IMR-90 (cell line): ENCODE measurements at regions not wholly inside any gene's neighbourhood (a gene's known extent, or its start where the extent isn't known, plus 50 kb on each side); places are given as distances from the start of the nearest gene placed in this dataset.
"Not testable (repeated sequence)": the region's sequence is repeated elsewhere in the genome, so short reads cannot be mapped to it uniquely, and the experiment has no call there.

Source experiments
- ATAC-seq: fragments of 200-7000 bp; cut with Tn5 transposase; 2 replicates; pipeline ENCODE4 v1.9.1; 2020; ENCODE audit warnings: low read depth, mild to moderate bottlenecking, moderate library complexity
- BruUV-seq: library from RNA; stranded (reverse); fragments of 400-500 nt; replicated peaks from 2 replicates; lab custom pipeline; 2021; lab: Mats Ljungman, UMichigan
- CTCF ChIA-PET: fragments of 300-600 bp; formaldehyde crosslinking; extraction: SDS; loops from one replicate; lab custom pipeline; 2021; ENCODE audit warnings: antibody characterized with exemption; lab: Yijun Ruan, JAX
- POLR2A ChIA-PET: fragments of 300-600 bp; sonication (Branson Sonifier 250); formaldehyde crosslinking; loops from one replicate; lab custom pipeline; 2022; ENCODE audit warnings: antibody characterized with exemption; ENCODE audit not compliant: unreplicated experiment; lab: Charles Lee
- DNase-seq: peaks from one replicate; pipeline ENCODE4 v3.0.0; 2013
- H2AFZ ChIP-seq: replicated peaks from 2 replicates; pipeline ENCODE3; 2013; ENCODE audit warnings: low read length, mild to moderate bottlenecking; ENCODE audit not compliant: poor library complexity
- H2AK5ac ChIP-seq: 2 replicates; pipeline ENCODE4 v1.6.1; 2013; ENCODE audit warnings: low read depth, low read length, inconsistent platforms
- H2AK9ac ChIP-seq: replicated peaks from 2 replicates; pipeline ENCODE3; 2013; ENCODE audit warnings: mild to moderate bottlenecking, low read depth, low read length, moderate library complexity; ENCODE audit not compliant: poor library complexity
- H2BK120ac ChIP-seq: 2 replicates; pipeline ENCODE4 v1.6.1; 2013; ENCODE audit warnings: low read depth, low read length, inconsistent platforms
- H2BK15ac ChIP-seq: 3 replicates; pipeline ENCODE4 v1.6.1; 2013; ENCODE audit warnings: low read depth, low read length, inconsistent platforms
- H2BK20ac ChIP-seq: 2 replicates; pipeline ENCODE4 v1.6.1; 2013; ENCODE audit warnings: low read depth, mild to moderate bottlenecking, inconsistent platforms, low read length, moderate library complexity
- H2BK5ac ChIP-seq: 2 replicates; pipeline ENCODE4 v1.6.1; 2013; ENCODE audit warnings: mild to moderate bottlenecking, low read depth, low read length, inconsistent platforms; ENCODE audit not compliant: poor library complexity, severe bottlenecking
- H3K14ac ChIP-seq: replicated peaks from 2 replicates; pipeline ENCODE4 v1.6.1; 2013; ENCODE audit warnings: low read depth, low read length, inconsistent platforms
- H3K18ac ChIP-seq: 2 replicates; pipeline ENCODE4 v1.6.1; 2013; ENCODE audit warnings: low read depth, low read length, control low read depth
- H3K23ac ChIP-seq: 2 replicates; pipeline ENCODE4 v1.6.1; 2013; ENCODE audit warnings: low read depth, low read length, inconsistent platforms
- H3K27ac ChIP-seq: 2 replicates; pipeline ENCODE4 v1.5.1; 2013; ENCODE audit warnings: mild to moderate bottlenecking, control low read depth, low read length; ENCODE audit not compliant: insufficient read depth
- H3K27me3 ChIP-seq: 2 replicates; pipeline ENCODE4 v1.6.1; 2013; ENCODE audit warnings: low read length; ENCODE audit not compliant: control insufficient read depth, insufficient read depth
- H3K36me3 ChIP-seq: 2 replicates; pipeline ENCODE4 v1.6.1; 2013; ENCODE audit warnings: low read length, mixed read lengths; ENCODE audit not compliant: control insufficient read depth, insufficient read depth
- H3K4ac ChIP-seq: 2 replicates; pipeline ENCODE4 v1.6.1; 2013; ENCODE audit warnings: low read depth, low read length, inconsistent platforms
- H3K4me1 ChIP-seq: 2 replicates; pipeline ENCODE4 v1.6.1; 2013; ENCODE audit warnings: low read length, mixed read lengths; ENCODE audit not compliant: control insufficient read depth, insufficient read depth
- H3K4me2 ChIP-seq: 2 replicates; pipeline ENCODE4 v1.6.1; 2013; ENCODE audit warnings: low read depth, mild to moderate bottlenecking, control low read depth, low read length, moderate library complexity
- H3K4me3 ChIP-seq: 2 replicates; pipeline ENCODE4 v1.5.1; 2013; ENCODE audit warnings: low read depth, mild to moderate bottlenecking, control low read depth, low read length, moderate library complexity; ENCODE audit not compliant: insufficient read depth
- H3K56ac ChIP-seq: 2 replicates; pipeline ENCODE4 v1.6.1; 2013; ENCODE audit warnings: low read length, inconsistent platforms; ENCODE audit not compliant: insufficient read depth; ENCODE audit errors: extremely low read depth
- H3K79me1 ChIP-seq, 2 experiments: 2 replicates each; pipeline ENCODE4 v1.6.1; 2013; ENCODE audit warnings: low read length in 2 of 2, inconsistent platforms in 1 of 2, low read depth in 1 of 2
- H3K9ac ChIP-seq: 2 replicates; pipeline ENCODE4 v1.6.1; 2013; ENCODE audit warnings: low read depth, low read length, control low read depth
- H3K9me1 ChIP-seq: 2 replicates; pipeline ENCODE4 v1.6.1; 2013; ENCODE audit warnings: low read length, inconsistent platforms; ENCODE audit not compliant: insufficient read depth
- H3K9me3 ChIP-seq: 2 replicates; pipeline ENCODE4 v1.6.1; 2013; ENCODE audit warnings: low read length; ENCODE audit not compliant: control insufficient read depth, insufficient read depth
- H4K20me1 ChIP-seq: 2 replicates; pipeline ENCODE4 v1.6.1; 2013; ENCODE audit warnings: low read length, inconsistent platforms; ENCODE audit not compliant: insufficient read depth
- H4K5ac ChIP-seq: 2 replicates; pipeline ENCODE4 v1.6.1; 2013; ENCODE audit warnings: mild to moderate bottlenecking, low read depth, low read length, control low read depth
- H4K8ac ChIP-seq, 2 experiments: 2 replicates each; pipeline ENCODE4 v1.6.1; 2013; ENCODE audit warnings: low read depth in 2 of 2, low read length in 2 of 2, control low read depth in 1 of 2, inconsistent platforms in 1 of 2
- H4K91ac ChIP-seq: 2 replicates; pipeline ENCODE4 v1.6.1; 2013; ENCODE audit warnings: low read depth, low read length, inconsistent platforms; ENCODE audit not compliant: insufficient read depth
- RAD21 ChIP-seq: IDR thresholded peaks from 2 replicates; pipeline ENCODE4 v1.6.1; 2012; ENCODE audit warnings: low read length, improper control_type of control experiment
- RFX5 ChIP-seq: IDR thresholded peaks from 2 replicates; pipeline ENCODE4 v1.8.0; 2012; ENCODE audit warnings: low read depth, mild to moderate bottlenecking, low read length, moderate library complexity
- WGBS, 2 experiments: methylation state at CpG; one replicate each; pipeline versions ENCODE4 v1.1.5 to v1.1.7; 2013; ENCODE audit warnings: missing lambda C conversion rate in 2 of 2; ENCODE audit not compliant: insufficient read length in 1 of 2; ENCODE audit errors: extremely low coverage in 2 of 2; 5-methylcytosine and 5-hydroxymethylcytosine counted together
- dilution Hi-C: fragments of 300-500 bp; cut with HindIII; formaldehyde crosslinking; loops from one replicate; pipeline ENCODE4 v1.14.3; 2018; ENCODE audit warnings: low sequenced_read_pairs; ENCODE audit not compliant: unreplicated experiment
- in situ Hi-C: fragments of 300-500 bp; cut with MboI; formaldehyde crosslinking; loops from 3 replicates; pipeline ENCODE4 v1.14.3; 2019; ENCODE audit warnings: low sequenced_read_pairs, inconsistent platforms, mixed read lengths
- intact Hi-C: fragments of 100-400 bp; cut with micrococcal nuclease; formaldehyde crosslinking; loops from 2 replicates; pipeline ENCODE4 v1.10.0; 2022

- TF ChIP-seq RFX5, result no peak
- no peak for TF ChIP-seq RAD21
Measured at GRCh38 chr13:32845952-32846950, 170.0 kb upstream of the KL start (continued).

- H2BK5ac ChIP-seq, POLR2A ChIA-PET, H3K79me1 ChIP-seq, H3K4me3 ChIP-seq, H3K9ac ChIP-seq, H3K4me1 ChIP-seq, H4K5ac ChIP-seq, H3K36me3 ChIP-seq, H2AK9ac ChIP-seq, H2BK120ac ChIP-seq, in situ Hi-C loops, H4K20me1 ChIP-seq, intact Hi-C loops, H4K8ac ChIP-seq, H3K56ac ChIP-seq, H2AFZ ChIP-seq, H3K9me3 ChIP-seq, H4K91ac ChIP-seq, ATAC-seq, H2BK15ac ChIP-seq, H2BK20ac ChIP-seq, H3K4me2 ChIP-seq, H3K9me1 ChIP-seq, H3K14ac ChIP-seq, H3K18ac ChIP-seq, H3K23ac ChIP-seq, H2AK5ac ChIP-seq, H3K4ac ChIP-seq, H3K27ac ChIP-seq, dilution Hi-C loops, DNase-seq, CTCF ChIA-PET, BruUV-seq, H3K27me3 ChIP-seq: not testable (repeated sequence)
- 44% methylated on average over 4 of the region's 10 CpGs; no CpG with 5 or more reads in 1 of the 2 experiments for WGBS, 2 experiments
Measured at GRCh38 chr13:32847976-32848375, 168.2 kb upstream of the KL start.
